ENCODE measurements at regions not wholly inside any gene's neighbourhood (a gene's known extent, or its start where the extent isn't known, plus 50 kb on each side); places are given as distances from the start of the nearest gene placed in this dataset.

DNA sequence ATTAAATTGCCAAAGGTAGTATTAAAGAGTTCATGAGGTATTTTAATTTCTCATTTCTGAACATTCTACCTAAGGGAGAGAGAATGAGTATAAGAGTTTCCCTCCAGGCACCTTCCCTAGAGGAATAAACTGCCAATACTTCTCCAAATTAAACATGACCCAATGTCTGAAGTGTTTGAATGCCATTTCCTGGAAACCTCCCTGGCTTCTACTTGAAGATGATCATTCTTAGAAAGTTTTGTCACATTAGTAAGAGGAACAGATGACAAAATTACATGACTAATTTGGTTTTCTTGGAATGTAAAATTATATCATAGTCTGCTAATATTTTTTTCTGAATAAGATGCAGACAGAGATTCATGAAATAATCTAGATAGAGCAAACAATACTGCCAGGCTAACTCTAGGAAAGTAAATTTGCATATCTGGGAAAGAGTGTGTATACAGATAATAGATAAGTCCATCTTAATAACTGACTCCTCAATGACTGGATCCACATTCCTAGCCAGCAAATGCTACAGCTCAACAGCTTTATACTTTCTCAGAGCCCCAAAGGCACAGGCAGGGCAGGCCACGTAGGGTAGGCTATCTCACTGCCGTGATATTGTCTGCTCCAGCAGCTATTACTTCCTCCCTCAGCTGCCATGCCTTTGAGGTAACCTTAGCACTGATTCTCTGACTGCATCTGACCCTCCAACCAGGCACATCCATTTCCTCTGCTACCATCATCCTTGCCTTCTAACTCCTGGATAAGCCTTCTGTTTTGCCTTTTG lies 630.8 kb upstream of the PIK3C3 start (continued):
- TF ChIP-seq, protein P1, sequence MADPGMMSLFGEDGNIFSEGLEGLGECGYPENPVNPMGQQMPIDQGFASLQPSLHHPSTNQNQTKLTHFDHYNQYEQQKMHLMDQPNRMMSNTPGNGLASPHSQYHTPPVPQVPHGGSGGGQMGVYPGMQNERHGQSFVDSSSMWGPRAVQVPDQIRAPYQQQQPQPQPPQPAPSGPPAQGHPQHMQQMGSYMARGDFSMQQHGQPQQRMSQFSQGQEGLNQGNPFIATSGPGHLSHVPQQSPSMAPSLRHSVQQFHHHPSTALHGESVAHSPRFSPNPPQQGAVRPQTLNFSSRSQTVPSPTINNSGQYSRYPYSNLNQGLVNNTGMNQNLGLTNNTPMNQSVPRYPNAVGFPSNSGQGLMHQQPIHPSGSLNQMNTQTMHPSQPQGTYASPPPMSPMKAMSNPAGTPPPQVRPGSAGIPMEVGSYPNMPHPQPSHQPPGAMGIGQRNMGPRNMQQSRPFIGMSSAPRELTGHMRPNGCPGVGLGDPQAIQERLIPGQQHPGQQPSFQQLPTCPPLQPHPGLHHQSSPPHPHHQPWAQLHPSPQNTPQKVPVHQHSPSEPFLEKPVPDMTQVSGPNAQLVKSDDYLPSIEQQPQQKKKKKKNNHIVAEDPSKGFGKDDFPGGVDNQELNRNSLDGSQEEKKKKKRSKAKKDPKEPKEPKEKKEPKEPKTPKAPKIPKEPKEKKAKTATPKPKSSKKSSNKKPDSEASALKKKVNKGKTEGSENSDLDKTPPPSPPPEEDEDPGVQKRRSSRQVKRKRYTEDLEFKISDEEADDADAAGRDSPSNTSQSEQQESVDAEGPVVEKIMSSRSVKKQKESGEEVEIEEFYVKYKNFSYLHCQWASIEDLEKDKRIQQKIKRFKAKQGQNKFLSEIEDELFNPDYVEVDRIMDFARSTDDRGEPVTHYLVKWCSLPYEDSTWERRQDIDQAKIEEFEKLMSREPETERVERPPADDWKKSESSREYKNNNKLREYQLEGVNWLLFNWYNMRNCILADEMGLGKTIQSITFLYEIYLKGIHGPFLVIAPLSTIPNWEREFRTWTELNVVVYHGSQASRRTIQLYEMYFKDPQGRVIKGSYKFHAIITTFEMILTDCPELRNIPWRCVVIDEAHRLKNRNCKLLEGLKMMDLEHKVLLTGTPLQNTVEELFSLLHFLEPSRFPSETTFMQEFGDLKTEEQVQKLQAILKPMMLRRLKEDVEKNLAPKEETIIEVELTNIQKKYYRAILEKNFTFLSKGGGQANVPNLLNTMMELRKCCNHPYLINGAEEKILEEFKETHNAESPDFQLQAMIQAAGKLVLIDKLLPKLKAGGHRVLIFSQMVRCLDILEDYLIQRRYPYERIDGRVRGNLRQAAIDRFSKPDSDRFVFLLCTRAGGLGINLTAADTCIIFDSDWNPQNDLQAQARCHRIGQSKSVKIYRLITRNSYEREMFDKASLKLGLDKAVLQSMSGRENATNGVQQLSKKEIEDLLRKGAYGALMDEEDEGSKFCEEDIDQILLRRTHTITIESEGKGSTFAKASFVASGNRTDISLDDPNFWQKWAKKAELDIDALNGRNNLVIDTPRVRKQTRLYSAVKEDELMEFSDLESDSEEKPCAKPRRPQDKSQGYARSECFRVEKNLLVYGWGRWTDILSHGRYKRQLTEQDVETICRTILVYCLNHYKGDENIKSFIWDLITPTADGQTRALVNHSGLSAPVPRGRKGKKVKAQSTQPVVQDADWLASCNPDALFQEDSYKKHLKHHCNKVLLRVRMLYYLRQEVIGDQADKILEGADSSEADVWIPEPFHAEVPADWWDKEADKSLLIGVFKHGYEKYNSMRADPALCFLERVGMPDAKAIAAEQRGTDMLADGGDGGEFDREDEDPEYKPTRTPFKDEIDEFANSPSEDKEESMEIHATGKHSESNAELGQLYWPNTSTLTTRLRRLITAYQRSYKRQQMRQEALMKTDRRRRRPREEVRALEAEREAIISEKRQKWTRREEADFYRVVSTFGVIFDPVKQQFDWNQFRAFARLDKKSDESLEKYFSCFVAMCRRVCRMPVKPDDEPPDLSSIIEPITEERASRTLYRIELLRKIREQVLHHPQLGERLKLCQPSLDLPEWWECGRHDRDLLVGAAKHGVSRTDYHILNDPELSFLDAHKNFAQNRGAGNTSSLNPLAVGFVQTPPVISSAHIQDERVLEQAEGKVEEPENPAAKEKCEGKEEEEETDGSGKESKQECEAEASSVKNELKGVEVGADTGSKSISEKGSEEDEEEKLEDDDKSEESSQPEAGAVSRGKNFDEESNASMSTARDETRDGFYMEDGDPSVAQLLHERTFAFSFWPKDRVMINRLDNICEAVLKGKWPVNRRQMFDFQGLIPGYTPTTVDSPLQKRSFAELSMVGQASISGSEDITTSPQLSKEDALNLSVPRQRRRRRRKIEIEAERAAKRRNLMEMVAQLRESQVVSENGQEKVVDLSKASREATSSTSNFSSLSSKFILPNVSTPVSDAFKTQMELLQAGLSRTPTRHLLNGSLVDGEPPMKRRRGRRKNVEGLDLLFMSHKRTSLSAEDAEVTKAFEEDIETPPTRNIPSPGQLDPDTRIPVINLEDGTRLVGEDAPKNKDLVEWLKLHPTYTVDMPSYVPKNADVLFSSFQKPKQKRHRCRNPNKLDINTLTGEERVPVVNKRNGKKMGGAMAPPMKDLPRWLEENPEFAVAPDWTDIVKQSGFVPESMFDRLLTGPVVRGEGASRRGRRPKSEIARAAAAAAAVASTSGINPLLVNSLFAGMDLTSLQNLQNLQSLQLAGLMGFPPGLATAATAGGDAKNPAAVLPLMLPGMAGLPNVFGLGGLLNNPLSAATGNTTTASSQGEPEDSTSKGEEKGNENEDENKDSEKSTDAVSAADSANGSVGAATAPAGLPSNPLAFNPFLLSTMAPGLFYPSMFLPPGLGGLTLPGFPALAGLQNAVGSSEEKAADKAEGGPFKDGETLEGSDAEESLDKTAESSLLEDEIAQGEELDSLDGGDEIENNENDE (IDR thresholded peaks at IDR 0.05; ENCODE audit: insufficient replicate concordance, low read length): no peak
- no peak for TF ChIP-seq CTBP2 (IDR thresholded peaks at IDR 0.05; ENCODE audit: borderline replicate concordance, insufficient read depth, insufficient read length, low read length)
- no peak for TF ChIP-seq HDAC2 (IDR thresholded peaks at IDR 0.05; ENCODE audit: borderline replicate concordance in 1 of 2, low read depth in 2 of 2, low read length in 2 of 2)
- TF ChIP-seq SAP30 (IDR thresholded peaks at IDR 0.05; ENCODE audit: insufficient read depth, insufficient replicate concordance, low read length): no peak
- TF ChIP-seq HDAC6 (IDR thresholded peaks at IDR 0.05; ENCODE audit: low read depth, low read length): no peak
- no peak for TF ChIP-seq FOSL1 (IDR thresholded peaks at IDR 0.05; ENCODE audit: insufficient read depth, low read depth, low read length)
- no peak for TF ChIP-seq RBBP5 (IDR thresholded peaks at IDR 0.05; ENCODE audit: borderline replicate concordance, low read depth, low read length)
- TF ChIP-seq SIRT6 (IDR thresholded peaks at IDR 0.05; ENCODE audit: low read length): no peak
- no peak for TF ChIP-seq MAFK (IDR thresholded peaks at IDR 0.05; ENCODE audit: low read depth, low read length)
- no peak for TF ChIP-seq EZH2 (IDR thresholded peaks at IDR 0.05; ENCODE audit: low read depth, low read length, severe bottlenecking)

Data from H1 (cell line).